ENCODE measurements at regions not wholly inside any gene's neighbourhood (a gene's known extent, or its start where the extent isn't known, plus 50 kb on each side); places are given as distances from the start of the nearest gene placed in this dataset.
"Not testable (repeated sequence)": the region's sequence is repeated elsewhere in the genome, so short reads cannot be mapped to it uniquely, and the experiment has no call there.

- Histone ChIP-seq H3K4me3 (ENCODE audit: low read length, poor library complexity, severe bottlenecking) (no peak overlapping the region), H3K9ac (ENCODE audit: low read depth, low read length, poor library complexity, severe bottlenecking) (no peak overlapping the region), H3K36me3 (ENCODE audit: insufficient read depth, low read length) (no peaks in the 10 kb centered on the region), H3F3A (ENCODE audit: low read depth) (no peaks in the 10 kb centered on the region), H2AFZ (ENCODE audit: low read length) (no peak overlapping the region), H3K4me1 (ENCODE audit: insufficient read depth, low read length, poor library complexity, severe bottlenecking) (no peaks in the 10 kb centered on the region), H3K79me2 (ENCODE audit: insufficient read depth, low read length) (no peaks in the 10 kb centered on the region), H3K9me2 (replicated peaks; ENCODE audit: low read depth, low read length) (no peaks in the 10 kb centered on the region), H3K9me3 (ENCODE audit: insufficient read depth, low read depth, low read length) (no peaks in the 10 kb centered on the region), H3K4me2 (ENCODE audit: low read depth, low read length, poor library complexity, severe bottlenecking) (no peak overlapping the region), H4K20me1 (ENCODE audit: insufficient read depth, low read length, poor library complexity, severe bottlenecking) (no peaks in the 10 kb centered on the region), H3K27me3 (ENCODE audit: insufficient read depth, low read length, poor library complexity, severe bottlenecking) (no peaks in the 10 kb centered on the region)
- TF ChIP-seq EZH2phosphoT487 (IDR thresholded peaks at IDR 0.05; ENCODE audit: borderline replicate concordance) = no peak
- TF ChIP-seq, protein P1, sequence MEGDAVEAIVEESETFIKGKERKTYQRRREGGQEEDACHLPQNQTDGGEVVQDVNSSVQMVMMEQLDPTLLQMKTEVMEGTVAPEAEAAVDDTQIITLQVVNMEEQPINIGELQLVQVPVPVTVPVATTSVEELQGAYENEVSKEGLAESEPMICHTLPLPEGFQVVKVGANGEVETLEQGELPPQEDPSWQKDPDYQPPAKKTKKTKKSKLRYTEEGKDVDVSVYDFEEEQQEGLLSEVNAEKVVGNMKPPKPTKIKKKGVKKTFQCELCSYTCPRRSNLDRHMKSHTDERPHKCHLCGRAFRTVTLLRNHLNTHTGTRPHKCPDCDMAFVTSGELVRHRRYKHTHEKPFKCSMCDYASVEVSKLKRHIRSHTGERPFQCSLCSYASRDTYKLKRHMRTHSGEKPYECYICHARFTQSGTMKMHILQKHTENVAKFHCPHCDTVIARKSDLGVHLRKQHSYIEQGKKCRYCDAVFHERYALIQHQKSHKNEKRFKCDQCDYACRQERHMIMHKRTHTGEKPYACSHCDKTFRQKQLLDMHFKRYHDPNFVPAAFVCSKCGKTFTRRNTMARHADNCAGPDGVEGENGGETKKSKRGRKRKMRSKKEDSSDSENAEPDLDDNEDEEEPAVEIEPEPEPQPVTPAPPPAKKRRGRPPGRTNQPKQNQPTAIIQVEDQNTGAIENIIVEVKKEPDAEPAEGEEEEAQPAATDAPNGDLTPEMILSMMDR (conservative IDR thresholded peaks at IDR 0.05; ENCODE audit: low read length) = no peak
Measured at GRCh38 chr4:128682942-128683666, 126.4 kb upstream of the JADE1 start.

- TF ChIP-seq EZH2phosphoT487 (IDR thresholded peaks at IDR 0.05; ENCODE audit: borderline replicate concordance) = no peak
- no peaks in the 10 kb centered on the region for H3K4me1 ChIP-seq (ENCODE audit: insufficient read depth, low read length, poor library complexity, severe bottlenecking)
- H3K36me3 ChIP-seq (ENCODE audit: insufficient read depth, low read length) = no peaks in the 10 kb centered on the region
- H3K4me3 ChIP-seq (ENCODE audit: low read length, poor library complexity, severe bottlenecking) = no peak overlapping the region
- no peaks in the 10 kb centered on the region for H4K20me1 ChIP-seq (ENCODE audit: insufficient read depth, low read length, poor library complexity, severe bottlenecking)
- H3K27me3 ChIP-seq (ENCODE audit: insufficient read depth, low read length, poor library complexity, severe bottlenecking) = no peaks in the 10 kb centered on the region
- H3K79me2 ChIP-seq (ENCODE audit: insufficient read depth, low read length) = no peaks in the 10 kb centered on the region
- H3K4me2 ChIP-seq (ENCODE audit: low read depth, low read length, poor library complexity, severe bottlenecking) = no peak overlapping the region
- H3F3A ChIP-seq (ENCODE audit: low read depth) = no peaks in the 10 kb centered on the region
- H3K9me3 ChIP-seq (ENCODE audit: insufficient read depth, low read depth, low read length) = 0 out of 2 replicates have a peak, but pooled peaks cover 2% of the 10 kb centered on the region
- no peak overlapping the region for H3K9ac ChIP-seq (ENCODE audit: low read depth, low read length, poor library complexity, severe bottlenecking)
- H2AFZ ChIP-seq (ENCODE audit: low read length) = no peak overlapping the region
- no peaks in the 10 kb centered on the region for H3K9me2 ChIP-seq (replicated peaks; ENCODE audit: low read depth, low read length)
Measured at GRCh38 chr4:128676095-128676494, 133.4 kb upstream of the JADE1 start.

- Histone ChIP-seq H3K36me3 (ENCODE audit: insufficient read depth, low read length) (no peaks in the 10 kb centered on the region), H3K4me1 (ENCODE audit: insufficient read depth, low read length, poor library complexity, severe bottlenecking) (no peaks in the 10 kb centered on the region), H3K4me2 (ENCODE audit: low read depth, low read length, poor library complexity, severe bottlenecking) (no peak overlapping the region), H3K9me2 (replicated peaks; ENCODE audit: low read depth, low read length) (no peaks in the 10 kb centered on the region), H3K79me2 (ENCODE audit: insufficient read depth, low read length) (no peaks in the 10 kb centered on the region), H2AFZ (ENCODE audit: low read length) (no peak overlapping the region), H3K4me3 (ENCODE audit: low read length, poor library complexity, severe bottlenecking) (no peak overlapping the region), H3F3A (ENCODE audit: low read depth) (no peaks in the 10 kb centered on the region), H3K9ac (ENCODE audit: low read depth, low read length, poor library complexity, severe bottlenecking) (no peak overlapping the region), H3K9me3 (ENCODE audit: insufficient read depth, low read depth, low read length) (0 out of 2 replicates have a peak, but pooled peaks cover 2% of the 10 kb centered on the region), H4K20me1 (ENCODE audit: insufficient read depth, low read length, poor library complexity, severe bottlenecking) (no peaks in the 10 kb centered on the region), H3K27me3 (ENCODE audit: insufficient read depth, low read length, poor library complexity, severe bottlenecking) (no peaks in the 10 kb centered on the region)
- TF ChIP-seq, protein P1 (conservative IDR thresholded peaks at IDR 0.05; ENCODE audit: low read length) = no peak
- TF ChIP-seq EZH2phosphoT487 (IDR thresholded peaks at IDR 0.05; ENCODE audit: borderline replicate concordance) = no peak
Measured at GRCh38 chr4:128675083-128675482, 134.4 kb upstream of the JADE1 start.

- not testable (repeated sequence) for H3K4me1 ChIP-seq (ENCODE audit: insufficient read depth, low read length, poor library complexity, severe bottlenecking); H3K9me3 ChIP-seq (ENCODE audit: insufficient read depth, low read depth, low read length); H3F3A ChIP-seq (ENCODE audit: low read depth); H3K9me2 ChIP-seq (replicated peaks; ENCODE audit: low read depth, low read length); H3K36me3 ChIP-seq (ENCODE audit: insufficient read depth, low read length); H3K27me3 ChIP-seq (ENCODE audit: insufficient read depth, low read length, poor library complexity, severe bottlenecking); H3K9ac ChIP-seq (ENCODE audit: low read depth, low read length, poor library complexity, severe bottlenecking); H4K20me1 ChIP-seq (ENCODE audit: insufficient read depth, low read length, poor library complexity, severe bottlenecking); H3K4me3 ChIP-seq (ENCODE audit: low read length, poor library complexity, severe bottlenecking); H3K79me2 ChIP-seq (ENCODE audit: insufficient read depth, low read length); H3K4me2 ChIP-seq (ENCODE audit: low read depth, low read length, poor library complexity, severe bottlenecking); H2AFZ ChIP-seq (ENCODE audit: low read length)
Measured at GRCh38 chr4:128673159-128673558, 136.3 kb upstream of the JADE1 start.

- H4K20me1 ChIP-seq (ENCODE audit: insufficient read depth, low read length, poor library complexity, severe bottlenecking); H3K27me3 ChIP-seq (ENCODE audit: insufficient read depth, low read length, poor library complexity, severe bottlenecking); H3K4me1 ChIP-seq (ENCODE audit: insufficient read depth, low read length, poor library complexity, severe bottlenecking); H2AFZ ChIP-seq (ENCODE audit: low read length); H3K9me3 ChIP-seq (ENCODE audit: insufficient read depth, low read depth, low read length); H3K9ac ChIP-seq (ENCODE audit: low read depth, low read length, poor library complexity, severe bottlenecking); H3K9me2 ChIP-seq (replicated peaks; ENCODE audit: low read depth, low read length); H3K4me2 ChIP-seq (ENCODE audit: low read depth, low read length, poor library complexity, severe bottlenecking); H3F3A ChIP-seq (ENCODE audit: low read depth); H3K79me2 ChIP-seq (ENCODE audit: insufficient read depth, low read length); H3K36me3 ChIP-seq (ENCODE audit: insufficient read depth, low read length); H3K4me3 ChIP-seq (ENCODE audit: low read length, poor library complexity, severe bottlenecking): not testable (repeated sequence)
Measured at GRCh38 chr4:128672596-128672995, 136.9 kb upstream of the JADE1 start.
